NCI-H1092 treated with DMSO at 0.1 percent for 48 hours (cell line): ENCODE measurements at regions not wholly inside any gene's neighbourhood (a gene's known extent, or its start where the extent isn't known, plus 50 kb on each side); places are given as distances from the start of the nearest gene placed in this dataset.

Experiments used
- DNase-seq: peaks from one replicate; lab custom pipeline; 2025; lab: John Stamatoyannopoulos, UW

DNA sequence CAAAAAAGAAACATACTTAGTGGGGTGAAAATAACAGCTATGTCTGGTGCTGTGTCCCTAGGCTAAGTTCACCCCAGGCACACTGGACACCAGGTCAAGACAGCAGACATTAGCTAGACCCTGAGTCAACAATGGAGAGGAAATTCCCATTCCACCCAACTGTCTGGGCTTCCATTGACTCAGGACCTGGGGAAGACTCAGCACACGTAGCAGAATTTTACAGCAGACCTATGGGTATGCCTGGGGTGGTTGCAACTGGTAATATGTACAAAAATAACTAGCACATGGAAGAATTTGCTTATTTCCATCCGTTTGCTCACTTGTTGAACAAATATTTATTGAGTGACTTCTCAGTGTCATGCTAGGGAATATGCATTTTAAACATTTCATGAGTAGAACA, 117.0 kb downstream of the GAS1 start:
- no peak for DNase-seq

GRCh38 chr9:86829496-86830046, 117.7 kb downstream of the GAS1 start:
- DNase-seq: no peak

DNA sequence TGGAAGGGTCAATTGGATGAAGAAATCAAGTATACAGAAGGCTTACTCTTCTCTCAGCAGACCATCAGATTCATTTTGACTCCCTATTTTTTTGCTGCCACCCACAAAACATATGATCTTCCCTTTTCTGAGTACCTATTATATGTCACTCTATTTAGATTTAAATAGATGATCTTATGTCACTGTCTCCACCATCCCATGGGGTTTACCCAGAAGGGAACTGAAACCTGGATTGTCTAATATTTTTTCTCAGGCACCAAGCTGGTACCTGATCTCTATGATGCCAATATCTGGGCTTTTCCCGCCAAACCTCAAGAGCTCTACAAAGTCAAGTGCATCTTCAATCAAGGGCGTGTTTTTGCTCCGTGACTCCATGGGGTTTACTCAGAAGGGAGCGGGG, 118.7 kb downstream of the GAS1 start:
- DNase-seq: peak; percentile 2

DNA sequence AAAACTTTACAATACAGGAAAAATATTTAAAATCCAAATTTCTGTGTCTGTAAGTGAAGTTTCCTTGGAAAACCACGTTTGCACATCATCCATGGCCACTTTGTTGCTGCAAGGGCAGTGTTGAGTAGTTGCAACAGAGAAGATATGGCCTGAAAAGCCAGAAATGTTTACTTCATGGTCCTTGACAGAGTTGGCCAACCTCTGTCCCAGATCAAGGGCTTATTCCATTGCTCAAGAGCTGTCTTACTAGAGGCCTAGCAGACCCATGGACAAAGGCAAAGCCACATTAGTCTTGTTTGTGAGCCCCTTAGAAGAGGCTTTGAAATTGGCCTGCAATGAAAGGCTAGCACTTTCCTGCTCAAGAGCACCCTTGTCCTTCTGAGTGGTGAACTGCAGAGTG, 119.4 kb downstream of the GAS1 start:
- no peak for DNase-seq

DNA sequence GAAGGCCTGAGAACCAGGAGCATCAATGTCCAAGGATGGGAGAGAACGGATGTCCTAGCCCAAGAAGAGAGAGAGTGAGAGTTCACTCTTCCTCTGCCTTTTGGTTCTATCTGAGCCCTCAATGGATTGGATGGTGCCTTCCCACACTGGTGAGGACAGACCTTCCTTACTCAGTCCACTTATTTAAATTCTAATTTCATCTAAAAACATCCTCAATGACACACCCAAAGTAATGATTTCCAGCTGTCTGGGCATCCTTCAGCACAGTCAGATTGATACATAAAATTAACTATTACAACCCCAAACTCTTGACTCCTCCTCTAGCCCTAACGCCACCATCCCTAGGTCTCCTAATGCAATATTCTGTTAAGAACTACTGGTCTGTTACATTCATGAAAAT, 122.0 kb downstream of the GAS1 start:
- DNase-seq: no peak

- no peak for DNase-seq
Measured at GRCh38 chr9:86822006-86822801, 125.1 kb downstream of the GAS1 start.

DNA sequence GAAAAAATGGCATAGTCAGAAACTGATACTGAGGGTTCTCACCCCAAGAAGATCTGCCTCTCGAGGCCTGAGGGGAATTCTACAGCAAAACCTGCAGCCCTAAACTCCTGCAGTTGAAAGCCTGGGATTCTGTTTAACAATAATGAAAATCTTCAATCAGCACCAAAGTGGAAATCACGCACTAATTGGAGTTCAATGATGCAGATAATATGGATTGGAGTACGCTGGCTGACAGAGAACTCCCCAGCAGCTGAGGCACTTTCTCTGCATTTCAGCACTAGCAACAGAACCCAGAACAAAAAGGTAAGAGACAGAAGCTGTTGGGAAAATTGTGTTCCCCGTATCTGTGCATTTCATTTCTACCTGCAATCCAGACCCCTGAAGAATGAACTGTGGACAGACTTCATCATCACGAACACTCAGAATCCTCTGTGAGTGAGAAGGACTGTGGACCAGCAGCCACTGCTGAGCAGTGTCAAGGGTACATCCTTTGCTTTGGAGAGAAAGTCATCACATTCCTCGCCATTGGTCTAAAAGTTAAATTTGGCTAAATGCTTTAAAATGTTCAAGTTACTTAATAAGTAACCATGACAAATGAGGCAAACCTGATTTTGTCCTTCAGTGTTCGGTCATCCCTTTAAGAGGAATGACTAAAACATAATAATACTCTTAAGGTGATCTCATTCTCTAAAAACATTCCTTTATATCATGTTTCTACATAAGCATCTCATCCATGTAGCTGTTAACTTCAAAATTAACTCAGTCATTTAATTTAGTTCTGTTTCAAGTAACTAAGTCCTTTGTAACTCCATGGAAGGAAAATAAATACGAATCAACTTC, 126.1 kb downstream of the GAS1 start:
- DNase-seq: no peak

- no peak for DNase-seq
Measured at GRCh38 chr9:86819552-86819951, 127.8 kb downstream of the GAS1 start.

GRCh38 chr9:86818636-86819035, 128.7 kb downstream of the GAS1 start:
- DNase-seq: no peak

- DNase-seq: no peak
Measured at GRCh38 chr9:86816868-86817267, 130.4 kb downstream of the GAS1 start.

GRCh38 chr9:86816366-86816765, 130.9 kb downstream of the GAS1 start:
- no peak for DNase-seq

DNA sequence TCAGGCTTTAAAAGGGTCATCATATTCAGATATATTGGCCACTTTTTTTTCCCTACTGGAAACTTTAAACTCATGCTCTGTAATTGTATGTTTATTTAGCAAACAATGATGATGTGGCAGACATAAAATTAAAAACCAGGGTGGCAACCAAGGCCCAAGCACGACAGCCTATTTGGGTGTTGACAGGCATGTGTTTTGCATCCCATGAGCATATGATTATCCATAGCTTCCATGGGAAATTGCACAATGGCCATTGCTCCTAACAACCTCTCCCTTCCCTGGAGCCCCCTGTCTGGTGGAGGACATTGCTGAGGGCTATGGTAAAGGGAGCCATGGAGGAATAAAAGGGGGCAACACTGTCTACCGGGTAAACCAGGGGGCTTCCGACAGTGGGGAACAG, 134.7 kb downstream of the GAS1 start:
- DNase-seq: no peak

DNA sequence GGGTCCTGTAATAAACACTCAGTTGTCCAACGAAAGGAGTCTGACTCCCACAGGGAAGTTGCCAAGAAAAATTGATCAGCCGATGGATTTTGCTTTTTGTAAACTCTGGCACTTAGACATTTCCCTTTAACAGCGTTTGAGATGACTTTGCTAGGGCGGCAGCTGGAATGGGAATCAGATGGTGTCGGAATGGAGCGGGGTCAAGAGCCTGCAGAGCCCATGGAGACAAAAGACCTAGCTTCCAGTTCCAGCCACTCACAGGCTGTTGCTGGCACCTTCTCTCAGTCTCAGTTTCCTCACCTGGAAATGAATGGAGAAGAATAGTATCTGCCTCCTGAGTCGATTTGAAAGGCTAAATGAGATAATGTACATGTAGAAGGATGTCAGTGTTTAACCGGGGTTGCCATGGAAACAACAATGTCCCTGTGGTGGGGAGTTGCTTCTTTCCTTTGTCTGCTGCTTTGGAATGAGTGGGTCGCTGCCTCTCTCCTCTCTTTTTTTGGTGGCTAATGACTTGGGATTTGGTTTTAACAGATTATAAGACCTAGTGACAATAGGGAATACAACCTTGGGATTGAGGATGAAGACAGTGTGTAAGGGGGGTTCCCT, 137.4 kb downstream of the GAS1 start:
- DNase-seq: no peak

- no peak for DNase-seq
Measured at GRCh38 chr9:86809151-86809550, 138.2 kb downstream of the GAS1 start.

DNA sequence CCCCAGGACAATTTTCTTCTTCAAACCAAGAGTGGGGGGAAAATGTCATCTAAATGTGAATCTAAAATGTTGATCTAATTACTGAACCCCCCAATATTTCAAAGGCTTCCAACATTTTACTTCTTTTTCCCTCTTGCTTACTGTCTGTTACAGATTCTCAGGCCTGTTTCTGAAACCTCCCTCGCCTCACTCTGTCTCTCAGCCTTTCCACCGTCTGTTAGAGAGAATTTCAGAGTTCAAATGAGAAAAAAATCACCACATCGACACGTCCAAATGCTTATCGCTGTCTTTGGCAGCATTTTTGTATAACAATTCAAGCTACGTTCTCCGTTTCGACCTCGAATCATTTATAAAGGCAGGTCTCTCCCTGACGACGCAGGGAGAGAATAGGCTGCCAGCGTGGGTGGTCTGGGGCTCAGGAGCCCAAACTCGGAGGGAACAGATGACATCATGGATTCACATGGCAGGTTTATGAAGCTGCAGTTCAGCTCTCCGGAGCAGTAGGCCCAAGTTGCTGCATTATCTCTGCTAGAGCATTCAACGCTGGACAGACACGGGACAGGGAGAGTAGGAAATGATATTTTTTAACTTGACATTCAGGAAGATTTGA, 139.8 kb downstream of the GAS1 start:
- no peak for DNase-seq

DNA sequence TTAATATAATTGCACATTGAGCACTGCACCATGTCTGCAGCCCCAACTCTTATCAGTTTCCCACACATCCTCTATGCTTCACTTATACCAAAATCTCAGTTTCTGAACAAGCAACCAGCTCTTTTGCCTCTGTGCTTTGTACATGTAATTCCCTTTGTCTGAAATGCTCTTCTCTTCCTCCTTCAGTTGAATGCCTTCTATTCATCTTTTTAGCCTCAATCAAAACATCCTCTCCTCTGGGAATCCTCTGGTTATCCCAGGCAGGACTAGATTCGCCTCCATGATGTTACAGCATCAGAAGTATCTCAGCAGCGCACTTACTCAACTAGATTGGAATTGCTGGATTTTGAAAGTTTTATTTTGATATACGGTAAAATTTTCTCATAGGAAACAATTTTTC, 143.3 kb downstream of the GAS1 start:
- DNase-seq: no peak

DNA sequence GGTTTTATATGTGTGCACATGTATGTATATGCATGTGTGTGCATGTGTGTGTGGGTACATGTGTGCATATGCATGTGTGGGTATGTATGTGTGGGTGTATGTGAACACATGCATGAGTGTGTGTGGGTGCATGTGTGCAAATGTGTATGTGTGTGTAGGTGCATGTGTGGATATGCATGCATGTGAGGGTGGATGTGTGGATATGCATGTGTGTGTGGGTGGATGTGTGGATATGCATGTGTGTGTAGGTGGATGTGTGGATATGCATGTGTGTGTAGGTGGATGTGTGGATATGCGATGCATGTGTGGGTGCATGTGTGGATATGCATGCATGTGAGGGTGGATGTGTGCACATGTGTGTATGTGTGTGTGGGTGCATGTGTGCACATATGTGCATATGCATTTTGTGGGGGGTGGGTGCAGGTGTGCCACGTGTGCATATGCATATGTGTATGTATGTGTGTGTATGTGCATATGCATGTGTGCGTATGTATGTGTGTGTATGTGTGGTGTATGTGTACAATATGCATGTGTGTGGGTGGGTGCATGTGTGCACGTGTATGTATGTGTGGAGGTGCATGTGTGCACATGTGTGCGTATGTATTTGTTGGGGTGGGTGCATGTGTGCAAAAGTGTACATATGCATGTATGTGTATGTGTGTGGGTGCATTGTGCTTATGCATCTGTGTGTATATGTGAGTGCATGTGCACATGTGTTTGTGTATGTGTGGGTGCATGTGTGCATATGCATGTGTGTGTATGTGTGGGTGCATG, 144.2 kb downstream of the GAS1 start:
- DNase-seq: no peak

DNA sequence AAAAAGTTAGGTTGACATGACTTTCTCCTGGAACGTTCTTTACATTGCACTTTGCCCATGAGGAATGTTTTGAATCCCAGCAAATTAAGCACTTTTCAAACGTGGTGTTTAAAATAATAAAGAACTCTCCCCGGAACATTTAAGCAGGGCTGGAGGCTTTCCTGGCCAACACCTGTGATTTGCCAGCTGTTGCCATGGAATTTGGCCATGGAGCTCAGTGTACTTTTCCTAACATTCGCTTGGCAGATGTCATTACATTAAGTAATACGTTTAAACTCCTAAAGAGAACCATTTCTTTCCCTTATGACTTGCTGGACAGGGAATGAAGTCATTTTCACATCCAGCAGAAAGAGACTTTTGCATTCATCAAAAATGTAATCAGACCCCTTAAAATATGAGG, 146.1 kb downstream of the GAS1 start:
- no peak for DNase-seq

DNA sequence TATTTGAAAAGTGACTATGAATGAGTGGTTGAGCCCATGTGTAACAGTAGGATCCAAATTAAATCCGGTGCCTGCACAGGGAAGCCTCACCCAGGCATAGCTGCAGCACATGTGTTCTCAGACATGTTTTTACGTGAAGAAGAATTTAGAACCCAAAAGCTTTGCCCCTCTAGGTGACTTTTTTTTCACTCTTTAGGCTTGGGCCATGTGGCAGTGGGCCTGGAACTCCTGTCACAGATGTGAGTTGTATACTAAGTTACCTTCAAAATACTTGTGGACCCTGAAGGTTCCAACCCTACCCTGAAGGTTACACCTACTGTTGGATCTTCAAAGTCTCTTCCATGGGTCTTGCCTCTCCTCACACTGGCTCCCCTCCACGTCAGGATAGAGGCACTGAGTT, 146.6 kb downstream of the GAS1 start:
- DNase-seq: no peak

DNA sequence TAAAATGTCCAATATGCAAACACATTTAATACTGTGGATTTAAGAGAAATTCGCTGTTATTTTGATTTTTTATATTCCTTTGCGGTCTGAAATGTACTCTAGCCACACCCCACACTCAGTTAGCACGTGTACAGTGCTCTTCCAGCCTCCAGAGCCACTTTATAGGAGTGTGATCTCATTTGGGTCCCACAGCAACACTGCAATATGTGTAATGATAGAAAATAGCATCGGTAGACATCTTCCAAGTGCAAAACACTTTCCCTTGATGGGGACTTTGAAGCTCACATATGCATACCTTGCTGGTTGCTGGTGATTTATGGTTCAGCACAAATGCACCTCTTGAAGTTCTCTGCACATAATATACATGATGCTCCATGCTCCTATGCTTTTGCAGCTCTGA, 148.3 kb downstream of the GAS1 start:
- no peak for DNase-seq

GRCh38 chr9:86796666-86797065, 150.6 kb downstream of the GAS1 start:
- no peak for DNase-seq
